A673 (cell line): ENCODE measurements at regions not wholly inside any gene's neighbourhood (a gene's known extent, or its start where the extent isn't known, plus 50 kb on each side); places are given as distances from the start of the nearest gene placed in this dataset.

ENCODE experiments used
- CTCF ChIP-seq: fragments of 300-800, 200-600 bp; sonication (generic); conservative IDR thresholded peaks from 2 replicates; pipeline ENCODE4 v1.5.1; 2017; ENCODE audit warnings: low read depth, mild to moderate bottlenecking, antibody characterized with exemption, low read length, moderate library complexity, mixed read lengths
- EZH2 ChIP-seq: fragments of 200-600 bp; sonication (generic); IDR thresholded peaks from 2 replicates; pipeline ENCODE4 v1.6.1; 2017; ENCODE audit warnings: borderline replicate concordance, low read depth, mild to moderate bottlenecking, mixed read lengths, antibody characterized with exemption, low read length; ENCODE audit not compliant: poor library complexity, severe bottlenecking

- TF ChIP-seq CTCF = no peak
- TF ChIP-seq EZH2 = no peak
Measured at GRCh38 chr20:17873410-17874270, 95.0 kb downstream of the SNX5 start.
